ENCODE measurements at regions not wholly inside any gene's neighbourhood (a gene's known extent, or its start where the extent isn't known, plus 50 kb on each side); places are given as distances from the start of the nearest gene placed in this dataset.

DNA sequence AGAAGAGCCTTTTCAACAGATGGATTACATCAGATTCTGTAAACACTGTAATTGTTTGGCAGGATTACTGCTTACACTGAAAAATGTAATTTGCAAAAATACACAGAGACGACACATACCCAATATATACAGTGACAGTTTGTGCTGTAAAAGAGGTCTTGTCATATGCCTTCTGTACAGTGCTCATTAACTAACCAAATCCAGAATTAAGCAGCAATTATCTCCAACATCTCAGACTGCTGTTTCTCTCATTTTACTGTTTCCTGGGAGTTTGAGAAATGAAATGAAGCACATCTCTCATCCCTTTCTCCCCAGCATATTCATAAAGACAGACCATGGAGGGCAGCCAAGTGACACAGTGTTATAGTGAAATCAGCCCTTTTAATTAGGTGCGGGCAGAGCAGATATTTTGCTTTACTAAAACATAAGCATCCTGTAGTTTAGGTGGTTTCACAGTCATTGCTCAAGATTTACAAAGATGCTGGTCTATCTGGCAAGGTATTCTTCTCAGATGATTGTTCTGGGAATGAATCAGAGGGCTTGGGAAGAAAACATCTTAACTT is 618.4 kb upstream of the USP24 start:
- in situ Hi-C loops (cut with HindIII; ENCODE audit: low pct_ligation_motif_present, low pct_unique_long_range_greater_than_20kb, low sequenced_read_pairs), result no loop called here
- no peak for DNase-seq

DNA sequence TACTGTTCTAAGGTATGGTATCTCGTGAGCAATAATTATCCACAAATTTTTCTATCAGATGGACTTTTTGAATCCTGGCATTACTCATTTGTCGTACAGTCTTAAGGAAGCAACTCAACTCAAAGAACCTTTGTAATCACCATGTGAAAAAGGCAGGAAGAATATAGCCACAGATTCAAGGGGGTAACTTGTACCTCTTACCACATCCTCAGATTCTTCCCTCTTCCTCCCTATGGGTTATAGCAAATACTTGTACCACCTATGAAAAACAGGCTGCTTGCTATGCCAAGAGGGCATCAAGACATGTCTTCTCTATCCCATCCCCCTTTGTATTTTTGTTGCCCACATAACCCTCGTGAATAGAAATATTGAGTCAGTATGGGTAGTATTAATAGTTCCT is 616.6 kb upstream of the USP24 start:
- in situ Hi-C loops (cut with HindIII; ENCODE audit: low pct_ligation_motif_present, low pct_unique_long_range_greater_than_20kb, low sequenced_read_pairs), result no loop called here
- no peak for DNase-seq

DNA sequence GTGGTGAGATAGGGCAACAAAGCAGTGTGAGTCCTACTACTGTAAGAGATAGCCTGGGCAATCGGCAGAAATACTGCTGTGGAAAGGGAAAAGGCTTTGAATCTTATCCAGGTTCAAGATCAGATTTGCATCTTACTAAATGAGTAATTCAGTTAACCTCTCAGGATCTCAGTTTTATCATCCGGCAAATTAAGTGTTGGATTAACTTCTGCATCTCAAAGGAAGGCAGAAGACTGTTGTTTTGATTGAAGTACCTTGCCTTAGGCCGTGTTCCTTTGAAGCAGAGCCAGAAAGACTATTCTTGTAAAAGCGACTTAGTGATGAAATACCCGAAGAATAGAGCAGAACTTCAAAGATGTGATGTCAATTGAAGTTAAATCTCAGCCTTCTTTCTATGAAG is 612.9 kb upstream of the USP24 start:
- DNase-seq, result no peak
- in situ Hi-C loops (cut with HindIII; ENCODE audit: low pct_ligation_motif_present, low pct_unique_long_range_greater_than_20kb, low sequenced_read_pairs), result no loop called here

DNA sequence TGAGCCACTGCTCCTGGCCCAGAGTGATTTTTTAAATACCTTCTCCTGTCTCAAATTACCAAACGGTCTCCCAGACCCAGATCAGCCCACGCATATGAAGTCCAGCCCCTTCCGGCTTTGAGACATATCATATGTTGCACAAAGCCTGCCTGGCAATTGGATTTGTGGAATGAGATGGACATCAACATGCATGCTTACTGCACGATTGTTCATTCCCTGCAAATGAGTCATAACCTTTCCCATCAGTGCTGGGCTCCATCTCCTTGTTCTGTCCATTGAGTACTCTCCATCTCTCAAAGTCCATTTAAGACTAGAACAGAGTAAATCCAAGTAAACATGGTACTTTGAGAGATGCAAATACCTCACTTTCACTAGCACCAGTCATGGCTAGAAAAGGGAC is 612.2 kb upstream of the USP24 start:
- DNase-seq, result no peak
- in situ Hi-C loops (cut with HindIII; ENCODE audit: low pct_ligation_motif_present, low pct_unique_long_range_greater_than_20kb, low sequenced_read_pairs), result no loop called here

DNA sequence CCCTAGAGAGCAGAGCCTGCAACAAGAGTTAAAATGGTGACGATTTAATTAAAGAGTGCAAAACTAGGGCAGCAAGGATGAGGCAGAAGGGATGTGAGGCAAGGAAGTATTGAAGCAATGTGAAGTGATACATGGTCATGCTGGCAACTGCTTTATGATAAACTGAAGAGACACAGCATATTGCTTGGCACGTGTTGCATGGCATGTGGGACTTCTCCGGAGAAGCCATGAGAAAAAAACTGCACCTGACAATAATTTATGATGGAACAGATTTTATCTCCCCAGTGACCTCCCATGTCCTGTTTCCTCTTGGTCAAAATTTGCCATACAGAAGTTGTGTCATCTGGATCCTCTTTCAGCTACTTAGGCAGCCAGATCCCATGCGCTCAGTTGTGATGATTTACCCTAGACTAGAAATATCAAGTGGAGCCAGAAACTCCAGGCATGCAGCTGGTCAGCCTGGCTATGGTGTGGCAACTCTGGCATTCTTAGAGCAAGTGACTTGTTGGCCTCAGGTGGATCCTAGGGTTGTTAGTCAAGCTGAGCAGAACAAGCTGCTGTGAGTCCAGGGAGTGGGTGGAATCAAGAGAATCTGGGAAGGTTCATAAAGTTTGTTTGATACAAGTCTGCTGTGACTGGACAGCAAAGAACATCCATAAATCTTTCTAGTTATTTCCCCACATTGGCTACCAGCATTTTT is 611.4 kb upstream of the USP24 start:
- no peak for DNase-seq
- in situ Hi-C loops (cut with HindIII; ENCODE audit: low pct_ligation_motif_present, low pct_unique_long_range_greater_than_20kb, low sequenced_read_pairs), result no loop called here

DNA sequence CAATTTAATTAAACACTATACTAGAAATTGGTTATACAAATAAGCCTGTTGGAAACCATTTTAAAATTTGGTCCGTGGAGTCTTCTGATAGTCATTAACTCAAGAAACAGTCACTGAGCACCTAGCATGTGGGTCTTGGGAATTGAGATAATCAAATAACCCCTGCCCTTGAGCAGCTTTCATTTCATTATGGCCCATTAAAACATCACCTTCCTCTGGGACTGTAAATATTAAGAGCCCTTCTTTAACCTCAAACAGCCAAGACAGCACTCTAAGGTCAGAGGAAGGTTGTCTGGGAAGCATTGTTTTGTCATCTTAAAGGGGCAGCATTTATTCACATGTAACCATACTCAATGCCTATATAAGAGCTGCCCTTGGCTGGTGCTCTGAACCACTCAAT is 610.3 kb upstream of the USP24 start:
- DNase-seq, result no peak

DNA sequence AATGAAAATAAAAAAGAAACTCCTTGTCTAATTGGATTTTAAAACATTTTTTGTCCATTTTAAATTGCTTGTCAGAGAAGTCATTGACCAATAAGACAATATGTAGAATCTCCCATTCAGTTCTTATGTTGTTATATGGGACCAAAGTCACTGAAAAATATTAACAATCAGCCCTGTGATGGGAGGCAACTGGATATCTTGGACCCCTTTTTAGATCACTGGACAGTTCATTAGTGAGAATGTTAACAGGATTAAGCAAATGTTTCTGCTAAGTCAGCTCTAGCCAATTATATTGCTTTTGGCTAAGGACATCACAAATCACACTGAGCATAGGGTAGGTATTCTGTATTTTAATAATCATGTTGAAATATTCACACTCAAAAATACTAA is 609.1 kb upstream of the USP24 start:
- no peak for DNase-seq
- in situ Hi-C loops (cut with HindIII; ENCODE audit: low pct_ligation_motif_present, low pct_unique_long_range_greater_than_20kb, low sequenced_read_pairs), result no loop called here

More for the DNA sequence above, 610.3 kb upstream of the USP24 start:
- in situ Hi-C loops (cut with HindIII; ENCODE audit: low pct_ligation_motif_present, low pct_unique_long_range_greater_than_20kb, low sequenced_read_pairs), result no loop called here

DNA sequence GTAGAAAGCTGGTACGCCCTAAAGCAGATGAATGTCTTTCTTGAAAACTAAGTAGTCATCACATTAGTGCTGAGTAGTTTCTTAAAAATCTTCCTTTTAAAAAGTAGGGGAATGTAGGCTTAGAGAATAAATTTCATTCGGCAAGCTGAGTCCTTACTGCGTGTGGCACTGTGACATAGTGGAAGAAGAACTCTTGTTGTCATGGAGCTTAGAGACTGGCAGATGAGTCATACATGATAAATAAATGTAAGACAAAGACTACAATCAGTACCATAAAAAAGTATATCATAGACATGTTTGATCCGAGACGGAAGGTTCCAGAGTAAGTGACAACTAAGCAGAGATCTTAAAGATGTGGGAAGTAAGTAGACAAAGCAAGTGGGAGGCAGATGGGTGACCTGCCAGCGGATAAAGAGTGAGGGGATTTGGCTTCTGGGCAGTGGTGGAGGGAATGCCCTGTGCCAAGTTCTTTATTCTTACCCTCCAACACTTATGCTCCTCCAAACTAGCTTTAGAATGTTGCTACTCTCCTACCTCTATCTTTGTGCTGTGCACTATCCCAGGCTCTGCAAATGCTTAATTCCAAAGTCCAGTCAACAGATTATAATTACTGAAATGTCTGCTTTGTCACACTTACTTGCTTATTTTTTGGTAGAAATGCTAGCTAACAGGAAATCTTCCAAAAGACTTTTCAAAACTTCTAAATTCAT is 608.5 kb upstream of the USP24 start:
- in situ Hi-C loops (cut with HindIII; ENCODE audit: low pct_ligation_motif_present, low pct_unique_long_range_greater_than_20kb, low sequenced_read_pairs), result no loop called here
- no peak for DNase-seq

DNA sequence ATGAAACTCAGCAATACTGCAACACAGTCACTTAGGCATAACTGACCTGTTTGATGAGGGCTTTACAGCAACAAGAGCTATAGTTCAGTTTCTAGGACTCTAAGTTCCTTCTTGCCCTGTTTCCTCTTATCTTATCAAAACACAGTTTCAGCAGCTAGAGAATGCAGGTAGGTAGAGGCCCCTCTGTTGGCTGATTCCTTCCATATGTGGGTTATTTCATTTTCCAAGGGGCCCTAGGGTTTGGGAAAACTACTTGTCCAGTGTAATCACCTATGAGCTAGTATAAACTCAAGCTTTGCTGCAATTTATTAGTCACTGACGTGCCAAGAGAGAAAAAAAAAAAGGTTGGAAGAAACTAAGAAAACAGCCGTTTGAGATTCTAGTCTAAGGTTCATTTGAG is 607.7 kb upstream of the USP24 start:
- in situ Hi-C loops (cut with HindIII; ENCODE audit: low pct_ligation_motif_present, low pct_unique_long_range_greater_than_20kb, low sequenced_read_pairs), result no loop called here
- DNase-seq, result no peak

DNA sequence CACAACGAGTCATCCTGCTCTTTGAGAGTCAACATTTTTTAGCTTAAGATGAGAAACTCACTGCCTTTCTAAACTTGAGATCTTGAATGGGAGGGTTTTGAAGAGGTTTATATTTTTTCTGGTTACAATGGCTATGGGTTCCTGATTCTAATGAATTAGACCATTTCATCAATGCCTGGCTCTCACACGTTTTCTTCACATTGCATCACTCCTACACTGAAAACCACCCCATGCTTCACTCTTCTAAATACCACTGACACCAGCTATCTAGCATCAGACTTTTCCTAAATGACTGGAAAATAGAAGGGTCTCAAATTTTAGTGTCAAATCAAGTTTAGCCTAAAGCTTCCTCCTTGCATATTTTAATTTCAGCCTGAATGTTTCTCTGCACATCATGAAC is 606.1 kb upstream of the USP24 start:
- no peak for DNase-seq
- in situ Hi-C loops (cut with HindIII; ENCODE audit: low pct_ligation_motif_present, low pct_unique_long_range_greater_than_20kb, low sequenced_read_pairs), result no loop called here

DNA sequence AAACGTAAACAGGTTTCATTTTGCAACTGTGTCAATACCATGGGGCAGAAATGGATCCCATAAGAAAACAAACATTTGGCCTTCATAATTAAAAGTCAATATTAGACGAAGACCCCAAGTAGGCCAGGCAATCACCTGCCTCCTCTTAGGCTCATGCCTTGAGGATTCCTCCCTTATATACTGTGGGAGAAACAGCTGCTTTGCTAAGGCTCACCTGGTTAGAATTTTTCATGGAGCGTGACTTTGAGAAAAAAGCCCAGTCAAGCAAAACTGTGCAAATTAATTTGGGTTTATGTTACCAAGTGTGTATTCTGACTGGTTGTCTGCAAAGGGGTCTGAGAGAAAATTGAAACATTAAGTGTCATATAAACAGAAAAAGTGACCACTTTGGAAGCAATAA is 605.3 kb upstream of the USP24 start:
- DNase-seq, result no peak
- in situ Hi-C loops (cut with HindIII; ENCODE audit: low pct_ligation_motif_present, low pct_unique_long_range_greater_than_20kb, low sequenced_read_pairs), result no loop called here

DNA sequence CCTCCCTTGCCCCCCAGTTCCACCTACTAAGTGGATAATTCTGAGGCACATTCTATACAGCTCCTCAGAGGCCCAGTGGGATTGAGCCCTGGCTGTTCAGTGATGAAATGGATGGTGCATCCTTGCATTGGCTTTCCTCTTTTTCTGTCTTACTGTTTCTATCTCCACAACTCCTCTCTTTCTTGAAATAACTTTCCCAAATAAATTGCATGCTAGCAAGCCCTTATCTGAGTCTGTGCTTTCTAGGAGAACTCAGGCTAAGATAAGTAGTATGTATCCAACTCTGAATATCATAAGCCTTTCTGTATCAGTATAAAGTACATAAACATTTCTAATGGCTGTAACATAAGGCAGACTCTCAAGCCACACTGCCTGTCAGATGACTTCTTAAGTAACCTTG is 603.8 kb upstream of the USP24 start:
- in situ Hi-C loops (cut with HindIII; ENCODE audit: low pct_ligation_motif_present, low pct_unique_long_range_greater_than_20kb, low sequenced_read_pairs), result no loop called here
- no peak for DNase-seq

DNA sequence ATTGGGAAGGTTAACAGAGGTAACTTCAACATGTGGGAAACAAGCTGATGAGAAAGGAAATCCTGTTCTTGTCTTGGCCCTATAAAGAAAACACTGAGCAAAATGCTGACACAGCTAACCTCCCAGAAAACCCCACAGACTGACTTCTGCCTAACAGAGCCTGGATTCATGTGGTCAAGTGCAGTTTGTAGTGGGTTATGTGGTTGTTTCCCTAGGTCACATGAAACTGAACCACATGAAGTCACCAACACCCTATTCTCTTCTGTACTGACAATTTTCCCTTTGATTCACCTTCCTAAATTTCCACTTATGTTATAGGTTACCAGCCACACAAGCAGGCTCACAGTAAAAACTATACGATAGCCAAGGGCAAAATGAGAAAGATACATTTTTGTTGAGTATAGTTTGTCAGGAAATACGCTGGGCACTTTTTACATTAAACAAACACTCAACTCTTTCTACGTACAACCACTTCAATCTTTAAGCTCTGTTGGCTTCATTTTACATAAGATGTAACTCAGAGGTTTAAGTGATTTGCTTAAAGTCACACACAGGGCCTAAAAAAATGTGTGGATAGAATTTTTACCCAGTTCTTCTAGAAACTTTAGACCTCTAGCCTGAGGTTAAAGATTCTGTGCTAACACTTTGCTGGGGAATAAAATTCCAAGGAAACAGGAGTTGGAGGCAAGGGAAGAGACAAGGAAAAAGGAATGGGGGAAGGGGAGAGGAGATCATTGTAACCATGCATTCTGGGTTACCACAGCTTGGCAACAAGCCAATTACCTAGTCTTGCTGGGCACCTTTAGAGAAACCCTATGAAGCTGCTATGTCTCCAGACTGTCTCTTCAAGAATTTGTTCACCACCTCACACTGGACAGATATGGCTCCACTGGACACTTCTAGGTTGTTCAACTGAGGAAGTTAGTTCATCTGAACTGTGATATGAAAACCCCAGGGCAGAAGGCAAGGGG is 601.6 kb upstream of the USP24 start:
- in situ Hi-C loops (cut with HindIII; ENCODE audit: low pct_ligation_motif_present, low pct_unique_long_range_greater_than_20kb, low sequenced_read_pairs), result no loop called here
- DNase-seq, result no peak

DNA sequence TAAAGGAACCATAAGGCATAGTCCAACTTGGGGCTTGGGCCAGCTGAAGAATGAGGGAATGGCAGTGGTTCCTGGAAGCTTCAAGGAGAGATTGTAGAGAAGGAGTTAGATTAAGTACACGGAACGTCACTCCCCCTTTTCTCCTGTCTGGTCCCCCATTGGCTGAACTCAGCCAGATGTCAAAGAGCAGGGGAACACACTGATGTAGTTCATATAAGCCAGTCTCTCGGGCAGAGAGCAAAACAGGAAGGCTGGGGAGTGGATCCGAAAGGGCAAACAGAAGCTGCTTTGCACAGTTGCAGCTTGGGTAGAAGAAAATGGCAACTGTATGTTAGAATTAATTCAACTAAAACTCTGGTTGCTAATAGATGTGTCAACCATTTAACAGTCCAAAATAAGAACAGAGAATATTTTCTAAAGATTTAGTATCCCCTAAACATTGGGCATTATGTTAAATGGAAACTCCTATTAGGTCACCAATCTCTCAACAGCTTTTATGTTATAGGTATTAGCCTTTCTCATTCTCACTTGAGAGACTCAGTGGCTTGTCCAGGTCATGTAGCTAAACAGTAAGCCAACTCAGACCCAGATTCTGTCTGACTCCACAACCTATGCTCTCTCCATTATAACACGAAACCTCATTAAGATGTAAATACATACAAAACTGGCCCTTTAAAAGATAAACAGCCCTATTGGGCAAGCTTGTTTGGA is 600.7 kb upstream of the USP24 start:
- in situ Hi-C loops (cut with HindIII; ENCODE audit: low pct_ligation_motif_present, low pct_unique_long_range_greater_than_20kb, low sequenced_read_pairs), result no loop called here
- DNase-seq, result no peak

DNA sequence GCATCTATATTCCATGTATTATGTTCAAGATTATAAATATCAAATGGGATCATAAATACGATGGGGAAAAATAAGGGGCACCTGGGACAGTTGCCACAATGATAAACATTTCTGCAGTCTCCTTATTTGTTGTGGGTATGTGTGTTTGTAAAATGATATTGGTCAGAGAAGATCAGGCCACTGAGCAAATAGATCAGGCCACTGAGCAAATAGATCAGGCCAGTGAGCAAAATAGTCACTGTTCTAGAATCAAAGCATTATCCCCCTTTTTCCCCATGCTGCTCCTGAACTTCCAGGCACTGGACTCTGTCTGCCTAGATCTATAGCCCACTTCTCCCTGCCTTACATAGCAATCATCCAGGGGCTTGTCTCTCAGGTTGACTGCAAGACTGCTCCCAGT is 599.8 kb upstream of the USP24 start:
- no peak for DNase-seq
- in situ Hi-C loops (cut with HindIII; ENCODE audit: low pct_ligation_motif_present, low pct_unique_long_range_greater_than_20kb, low sequenced_read_pairs), result no loop called here

DNA sequence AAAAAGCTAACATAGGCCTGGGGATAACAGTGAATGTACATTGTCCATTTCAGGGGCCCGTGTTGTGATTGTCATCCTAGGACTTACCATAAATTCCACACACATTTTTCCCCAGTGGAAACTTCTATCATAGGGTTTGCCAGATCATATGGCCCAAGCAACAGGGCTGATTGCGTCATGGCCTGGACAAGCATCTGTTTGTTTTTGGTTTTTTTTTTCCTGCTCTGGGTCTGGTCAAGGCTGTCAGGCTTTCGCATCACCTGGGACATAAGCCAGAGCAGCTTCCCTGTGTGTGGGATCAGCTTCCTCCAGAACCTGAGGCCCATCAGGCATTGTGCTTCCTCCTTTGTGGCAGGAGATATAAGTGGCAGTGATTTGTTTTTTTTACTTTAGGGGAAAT is 598.5 kb upstream of the USP24 start:
- DNase-seq, result no peak
- in situ Hi-C loops (cut with HindIII; ENCODE audit: low pct_ligation_motif_present, low pct_unique_long_range_greater_than_20kb, low sequenced_read_pairs), result no loop called here

DNA sequence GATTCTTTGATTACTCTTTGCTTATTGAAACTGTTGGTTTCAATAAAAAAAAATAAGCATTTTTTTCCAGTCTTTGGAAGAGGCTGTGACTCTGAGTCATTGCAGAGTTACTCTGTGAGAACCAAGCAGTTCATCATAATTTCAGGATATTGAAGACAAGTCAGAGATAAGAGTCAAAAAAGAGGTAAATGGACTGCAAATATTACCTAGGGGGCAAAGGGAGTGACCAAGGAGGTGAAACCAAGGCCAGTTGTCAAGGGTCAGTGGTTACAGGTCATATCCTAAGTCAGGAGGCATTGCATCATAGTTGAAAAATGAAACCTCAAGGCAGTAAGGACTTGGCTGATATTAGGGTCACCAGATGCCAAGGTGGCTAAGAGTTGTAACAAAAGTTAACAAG is 597.1 kb upstream of the USP24 start:
- in situ Hi-C loops (cut with HindIII; ENCODE audit: low pct_ligation_motif_present, low pct_unique_long_range_greater_than_20kb, low sequenced_read_pairs), result no loop called here
- DNase-seq, result no peak

DNA sequence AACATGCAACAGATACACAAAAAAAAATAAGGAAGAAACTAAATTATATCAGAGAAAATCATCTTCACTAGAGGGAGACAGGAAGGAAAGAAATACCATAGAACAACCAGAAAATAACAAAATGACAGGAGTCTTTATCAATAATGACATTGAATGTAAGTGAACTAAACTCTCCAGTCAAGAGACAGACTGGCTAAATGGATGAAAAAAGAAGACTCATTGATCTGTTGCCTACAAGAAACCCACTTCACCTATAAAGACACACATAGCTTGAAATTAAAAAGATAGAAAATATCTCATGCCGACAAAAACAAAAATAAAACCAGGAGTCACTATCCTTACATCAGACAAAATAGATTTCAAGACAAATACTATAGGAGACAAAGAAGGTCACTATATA is 593.1 kb upstream of the USP24 start:
- in situ Hi-C loops (cut with HindIII; ENCODE audit: low pct_ligation_motif_present, low pct_unique_long_range_greater_than_20kb, low sequenced_read_pairs), result no loop called here
- DNase-seq, result no peak

DNA sequence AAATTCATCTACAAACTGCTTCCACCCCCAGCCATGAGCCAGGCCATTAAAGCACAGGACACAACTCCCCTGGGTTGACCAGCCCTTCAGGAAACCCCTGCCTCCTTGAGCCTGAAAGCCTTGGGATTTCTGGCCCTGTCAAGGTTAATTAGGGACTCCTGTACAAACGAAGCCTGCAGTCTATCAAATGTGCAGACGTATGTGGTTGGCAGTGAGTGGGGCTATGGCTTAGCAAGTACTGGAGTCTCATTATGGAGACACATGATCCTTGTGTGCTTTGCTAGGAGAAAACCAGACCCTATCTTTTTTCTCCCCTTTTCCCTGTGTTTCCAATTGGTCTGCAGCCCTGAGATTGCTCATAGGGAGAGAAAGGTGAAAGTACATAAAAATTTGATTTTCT is 588.3 kb upstream of the USP24 start:
- in situ Hi-C loops (cut with HindIII; ENCODE audit: low pct_ligation_motif_present, low pct_unique_long_range_greater_than_20kb, low sequenced_read_pairs), result no loop called here
- no peak for DNase-seq

Measured in ACHN (cell line).